ENCODE measurements at regions not wholly inside any gene's neighbourhood (a gene's known extent, or its start where the extent isn't known, plus 50 kb on each side); places are given as distances from the start of the nearest gene placed in this dataset.
"Not testable (repeated sequence)": the region's sequence is repeated elsewhere in the genome, so short reads cannot be mapped to it uniquely, and the experiment has no call there.

DNA sequence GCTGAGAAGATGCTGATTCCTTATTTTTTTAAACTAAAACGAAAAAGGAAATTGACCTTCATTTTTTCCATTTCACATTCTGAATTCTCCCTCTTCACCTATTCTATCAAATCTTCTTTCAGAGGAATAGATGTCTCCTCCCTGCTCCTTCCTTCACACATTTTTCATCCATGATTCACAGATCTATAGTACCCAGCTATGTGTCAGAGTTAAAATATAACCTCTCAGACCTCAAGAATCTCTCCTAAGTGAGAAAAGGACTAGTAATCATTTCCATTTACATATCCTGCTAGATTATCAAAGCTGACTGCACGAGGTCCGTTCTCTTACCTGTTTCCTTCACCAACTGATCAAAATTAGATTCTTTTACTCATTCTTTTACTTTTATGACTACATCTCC is 1297.6 kb upstream of the ALCAM start:
- DNase-seq, result no peak

- no peak for DNase-seq
Observed at GRCh38 chr3:104070906-104071305, 1295.8 kb upstream of the ALCAM start.

DNA sequence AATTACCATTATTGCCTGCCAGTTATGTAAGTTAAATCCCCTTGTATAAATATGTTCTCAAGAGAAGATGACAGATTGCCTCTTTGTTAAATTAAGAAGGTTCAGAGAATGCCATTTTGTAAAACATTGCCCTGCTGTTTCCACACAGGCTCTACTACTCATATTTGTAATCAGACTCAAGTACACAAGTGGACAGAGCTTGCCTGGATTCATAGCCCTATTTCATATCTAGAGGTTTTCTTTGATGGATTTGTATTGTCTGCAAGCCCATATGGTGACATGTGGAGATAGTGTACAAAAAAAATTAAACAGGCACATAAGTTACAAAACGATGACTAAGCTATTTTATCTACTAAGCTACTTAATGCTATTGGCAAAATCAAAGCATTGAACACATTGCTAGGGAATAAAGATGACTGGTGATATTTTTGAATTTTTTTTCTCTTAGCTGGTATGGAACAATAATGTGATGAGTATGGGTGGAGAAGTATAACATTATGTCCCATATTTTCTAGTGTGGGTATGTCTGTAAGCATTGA is 1286.6 kb upstream of the ALCAM start:
- DNase-seq, result no peak

DNA sequence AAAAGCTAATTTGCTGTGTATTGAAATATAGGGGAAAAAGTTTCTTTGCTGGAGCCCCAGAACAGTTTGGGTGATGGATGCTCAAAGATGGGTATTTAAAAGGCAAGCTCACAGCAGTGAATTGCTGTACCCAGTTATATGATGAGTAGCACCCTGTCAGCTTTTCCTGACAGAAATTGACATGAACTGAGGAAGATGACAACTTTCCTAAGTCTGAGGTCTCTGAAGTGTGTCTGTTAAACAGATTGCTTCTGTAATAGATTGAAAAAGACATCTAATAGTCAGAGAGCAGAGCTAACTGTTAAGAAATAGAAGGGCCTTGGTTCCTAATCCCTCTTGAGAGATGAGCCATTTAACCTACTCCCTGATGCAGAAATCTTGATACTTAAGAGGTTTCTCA is 1278.0 kb upstream of the ALCAM start:
- DNase-seq, result no peak

DNA sequence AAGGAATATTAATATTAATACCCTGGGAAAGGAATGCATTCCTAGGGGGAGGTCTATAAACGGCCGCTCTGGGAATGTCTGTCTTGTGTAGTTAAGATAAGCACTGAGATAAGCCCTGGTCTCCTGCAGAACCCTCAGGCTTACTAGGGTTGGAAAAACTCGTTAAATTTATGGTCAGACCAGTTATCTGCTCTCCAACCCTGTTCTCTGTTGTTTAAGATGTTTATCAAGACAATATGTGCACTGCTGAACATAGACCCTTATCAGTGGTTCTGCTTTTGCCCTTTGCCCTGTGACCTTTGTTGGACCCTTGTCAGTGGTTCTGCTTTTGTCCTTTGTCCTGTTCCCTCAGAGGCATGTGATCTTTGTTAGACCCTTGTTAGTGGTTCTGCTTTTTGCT is 1276.7 kb upstream of the ALCAM start:
- not testable (repeated sequence) for DNase-seq

GRCh38 chr3:104101736-104102135 is 1265.0 kb upstream of the ALCAM start:
- no peak for DNase-seq

DNA sequence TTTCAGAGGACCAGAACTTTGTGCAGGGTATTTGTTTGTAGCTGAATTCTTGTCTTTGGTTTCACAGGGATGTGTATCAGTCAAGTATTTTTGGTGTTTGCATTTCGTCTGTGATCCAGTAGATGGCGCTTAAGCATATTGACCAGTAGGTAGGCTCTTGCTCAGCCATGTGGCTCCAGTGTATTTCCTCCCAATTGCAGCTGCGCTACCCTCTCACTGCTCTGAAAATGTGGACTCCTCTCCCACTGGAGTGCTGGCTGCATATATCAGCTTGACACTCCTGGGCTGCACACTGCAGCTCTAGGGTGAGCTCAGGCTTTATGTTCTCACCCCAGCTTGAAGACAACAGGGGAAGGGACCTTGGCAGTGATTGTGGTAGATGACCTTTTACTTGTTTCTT is 1264.3 kb upstream of the ALCAM start:
- no peak for DNase-seq

DNA sequence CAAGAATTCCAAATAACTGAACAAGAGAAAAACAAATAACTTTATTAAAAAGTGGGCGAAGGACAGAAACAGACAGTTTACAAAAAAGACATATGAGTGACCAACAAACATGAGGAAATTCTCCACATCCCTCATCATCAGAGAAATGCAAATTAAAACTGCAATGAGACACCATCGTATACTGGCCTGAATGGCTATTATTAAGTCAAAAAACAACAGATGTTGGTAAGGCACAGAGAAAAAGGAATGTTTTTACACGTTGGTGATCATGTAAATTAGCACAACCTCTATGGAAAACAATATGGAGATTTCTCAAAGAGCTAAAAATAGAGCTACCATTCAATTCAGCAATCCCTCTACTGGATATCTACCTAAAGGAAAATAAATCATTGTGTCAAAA is 1260.4 kb upstream of the ALCAM start:
- no peak for DNase-seq

GRCh38 chr3:104108522-104108921 is 1258.2 kb upstream of the ALCAM start:
- no peak for DNase-seq

DNA sequence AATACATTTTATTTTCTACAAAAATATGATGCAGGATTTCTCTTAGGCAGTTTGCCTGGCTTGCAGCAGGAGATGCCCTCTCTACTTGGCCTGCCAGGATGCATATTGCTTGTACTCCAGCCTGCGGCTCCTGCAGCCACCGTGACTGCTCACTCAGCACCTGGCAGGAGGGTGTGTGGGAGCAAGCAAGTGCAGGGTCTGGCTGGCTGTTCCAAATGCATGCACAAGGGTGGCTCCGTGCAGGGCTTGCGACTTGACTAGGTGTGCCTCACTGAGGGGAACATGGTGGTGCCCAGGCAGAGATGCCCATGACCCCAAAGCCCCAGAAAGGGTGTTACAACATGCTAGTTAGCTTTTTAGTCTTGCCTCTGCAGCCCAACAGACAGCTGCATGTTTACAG is 1240.2 kb upstream of the ALCAM start:
- no peak for DNase-seq

- DNase-seq, result no peak
Observed at GRCh38 chr3:104126864-104127553, 1239.7 kb upstream of the ALCAM start.

DNA sequence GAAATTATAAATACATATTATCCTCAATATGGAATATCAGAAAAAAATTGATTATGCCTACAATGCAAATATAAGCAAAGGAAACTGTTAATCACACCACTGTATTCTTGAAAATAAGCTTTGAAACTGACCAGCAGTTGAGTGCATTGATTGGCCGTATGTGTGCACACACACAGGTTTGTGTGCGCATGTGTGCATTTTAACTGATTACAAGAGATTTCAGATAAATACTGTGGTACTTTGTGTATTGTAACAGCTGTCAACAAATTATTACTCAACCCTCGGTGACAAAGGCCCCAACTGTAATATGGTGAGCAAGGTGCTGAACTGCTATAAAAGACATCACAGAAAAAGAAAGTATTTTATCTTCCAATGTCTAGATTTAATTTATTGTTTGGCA is 1238.9 kb upstream of the ALCAM start:
- DNase-seq, result no peak

DNA sequence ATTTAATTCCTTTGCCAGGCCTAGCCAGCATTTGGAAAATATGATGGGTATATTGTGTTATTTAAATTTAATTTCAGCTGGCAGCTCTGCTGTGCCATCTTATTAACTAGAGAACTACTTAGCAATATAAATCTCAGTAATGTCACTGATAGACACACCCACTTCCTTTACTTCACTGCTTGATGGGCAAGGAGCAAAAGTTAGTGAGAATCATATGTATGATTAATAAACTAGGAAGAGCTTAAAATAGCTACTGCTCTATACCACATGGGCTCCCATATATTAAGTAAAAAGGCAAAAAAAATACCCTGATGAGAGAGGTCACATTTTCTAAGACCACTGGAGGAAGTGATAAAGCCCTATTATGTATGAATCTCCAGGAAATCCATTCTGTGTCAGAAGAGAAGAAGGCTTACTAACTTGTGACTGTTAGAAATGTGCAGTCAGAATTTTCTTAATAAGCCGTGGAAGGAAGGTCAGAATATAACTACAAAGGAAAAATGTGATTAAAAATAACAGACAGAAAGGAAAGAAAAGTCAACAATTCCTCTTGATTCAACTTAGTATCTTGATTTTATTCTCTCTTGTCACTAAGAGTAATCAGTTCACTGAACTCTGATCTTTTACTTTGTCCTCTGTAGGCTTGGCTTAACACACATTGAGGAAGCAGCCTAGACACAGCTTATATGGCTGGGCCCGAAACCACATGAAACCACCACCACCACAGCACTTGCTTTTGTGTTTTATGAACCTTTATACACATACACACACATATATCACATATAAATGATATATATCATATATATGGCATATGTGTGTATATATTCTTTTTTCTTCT is 1233.9 kb upstream of the ALCAM start:
- no peak for DNase-seq

GRCh38 chr3:104133630-104134029 is 1233.1 kb upstream of the ALCAM start:
- no peak for DNase-seq

DNA sequence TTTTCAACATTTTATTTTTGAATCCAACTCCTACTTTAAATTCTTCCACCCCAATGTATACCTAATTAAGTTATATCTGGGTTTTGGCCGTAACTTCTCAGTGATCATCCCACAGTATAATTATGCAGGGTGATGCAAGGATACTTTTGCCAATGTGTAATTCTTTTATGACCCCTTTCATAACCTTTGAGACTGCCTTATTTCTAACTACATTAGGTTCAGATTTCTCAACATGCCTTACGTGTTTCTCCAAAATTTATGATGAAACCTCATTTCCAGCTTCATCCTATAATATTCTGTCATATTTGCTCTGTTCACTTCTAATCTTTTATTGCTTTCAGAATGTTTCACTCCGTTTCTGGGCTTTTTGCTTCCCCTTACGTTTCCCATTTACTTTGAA is 1229.6 kb upstream of the ALCAM start:
- DNase-seq, result no peak

DNA sequence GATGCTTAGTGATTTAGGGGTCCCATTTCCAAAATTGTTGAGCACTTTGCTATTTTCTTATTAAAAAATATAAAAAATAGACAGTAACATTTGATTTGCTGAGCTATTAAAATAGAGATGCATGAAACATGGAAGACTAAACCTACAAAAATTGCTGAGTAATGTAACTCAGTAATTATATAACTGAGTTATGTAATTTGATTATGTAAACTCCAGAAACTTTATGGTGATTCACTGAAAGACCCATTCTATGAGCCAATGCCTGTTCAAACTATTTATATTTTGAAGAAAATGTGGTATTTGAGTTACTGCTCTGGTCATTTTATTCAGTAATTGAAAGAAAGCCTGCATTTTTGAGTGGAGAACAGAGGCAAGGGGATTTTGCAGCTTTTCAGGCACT is 1221.5 kb upstream of the ALCAM start:
- DNase-seq, result no peak

- DNase-seq, result no peak
Observed at GRCh38 chr3:104149154-104149553, 1217.6 kb upstream of the ALCAM start.

DNA sequence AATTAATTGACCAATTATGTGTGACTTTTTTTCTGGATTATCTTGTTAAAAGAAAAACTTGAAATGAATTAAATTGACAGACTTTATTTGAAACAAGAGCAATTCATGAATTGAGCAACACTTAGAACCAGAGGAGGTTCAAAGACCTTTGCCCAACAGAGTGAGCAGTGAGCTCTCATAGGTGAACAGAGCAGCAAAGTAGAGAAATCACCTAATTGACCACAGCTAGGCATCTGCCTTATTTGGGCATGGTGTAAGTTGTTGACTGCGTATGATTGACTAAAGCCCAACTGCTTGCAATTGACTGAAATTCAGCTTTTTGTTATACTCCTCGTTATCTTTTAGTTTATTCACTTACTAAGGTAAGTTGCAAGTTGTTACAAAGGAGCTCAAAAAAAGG is 1216.0 kb upstream of the ALCAM start:
- no peak for DNase-seq

- no peak for DNase-seq
Observed at GRCh38 chr3:104154896-104155295, 1211.8 kb upstream of the ALCAM start.

DNA sequence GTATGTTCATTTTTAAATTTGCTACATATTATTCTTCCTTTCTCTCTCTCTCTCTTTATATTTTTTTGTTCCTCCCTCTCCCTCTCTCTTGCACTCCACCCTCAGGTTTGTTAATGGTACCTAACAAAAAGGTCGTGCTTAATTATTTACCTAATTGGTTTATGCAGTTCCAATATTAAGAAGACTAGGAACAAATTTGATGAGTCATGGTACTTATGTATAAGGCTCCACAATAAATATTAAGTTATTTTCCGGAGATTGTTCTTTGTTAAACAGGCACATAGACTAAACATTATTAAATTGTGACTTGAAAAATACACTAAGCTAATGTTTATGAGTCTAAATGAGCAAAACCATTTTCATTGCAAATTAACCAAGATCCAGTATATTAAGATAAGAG is 1200.8 kb upstream of the ALCAM start:
- DNase-seq, result no peak

GRCh38 chr3:104168386-104168785 is 1198.3 kb upstream of the ALCAM start:
- DNase-seq, result no peak

- DNase-seq, result no peak
Observed at GRCh38 chr3:104175696-104176095, 1191.0 kb upstream of the ALCAM start.

- DNase-seq, result no peak
Observed at GRCh38 chr3:104176706-104177105, 1190.0 kb upstream of the ALCAM start.

- DNase-seq, result no peak
Observed at GRCh38 chr3:104178680-104179079, 1188.0 kb upstream of the ALCAM start.

Measured in CD4-positive, alpha-beta T cell treated with Interleukin-17A for 1 hour (primary cell).